ENCODE measurements at regions not wholly inside any gene's neighbourhood (a gene's known extent, or its start where the extent isn't known, plus 50 kb on each side); places are given as distances from the start of the nearest gene placed in this dataset.

DNA sequence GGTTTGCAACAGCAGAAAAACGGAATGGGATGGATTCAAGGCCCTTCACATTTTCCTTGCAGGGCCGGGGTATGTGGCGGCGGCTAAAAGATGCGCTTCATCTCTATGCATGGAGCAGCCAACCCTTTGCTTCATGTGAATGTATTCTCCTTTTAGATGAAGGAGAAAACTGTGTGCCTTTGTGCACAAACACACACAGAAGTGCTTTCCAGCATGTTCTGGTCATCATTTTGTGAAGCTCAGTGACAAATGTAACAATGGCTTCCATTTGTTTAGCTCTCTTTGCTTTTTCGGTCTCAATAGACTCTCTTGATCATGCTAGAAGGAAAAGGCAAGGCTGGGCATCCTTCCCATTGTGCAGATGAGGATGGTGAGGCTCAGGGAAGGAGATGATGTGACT, 161.7 kb upstream of the MKI67 start:
- ChIA-PET POLR2A (no interaction called here), CTCF (no interaction called here)
- Histone ChIP-seq H4K20me1 (replicated peaks; ENCODE audit: control insufficient read depth, extremely low read depth, insufficient read depth, low read length) (no peaks in the 10 kb centered on the region), H3K4me3 (replicated peaks in 1 of 3; ENCODE audit: insufficient read depth in 1 of 3, low read depth in 1 of 3, low read length in 3 of 3) (no peak overlapping the region), H3K9me3 (replicated peaks; ENCODE audit: control insufficient read depth, insufficient read depth, low read length) (no peaks in the 10 kb centered on the region), H3K9ac (replicated peaks; ENCODE audit: extremely low read depth, insufficient read depth, low read length) (no peak overlapping the region), H3K4me1 (ENCODE audit: control insufficient read depth, extremely low read depth, insufficient read depth, low read length) (no peaks in the 10 kb centered on the region), H3K9me1 (replicated peaks; ENCODE audit: control insufficient read depth, extremely low read depth, insufficient read depth, low read length) (no peaks in the 10 kb centered on the region), H3K27ac (ENCODE audit: insufficient read depth, low read depth, low read length) (no peak overlapping the region), H3K4me2 (ENCODE audit: insufficient read depth, low read length) (no peak overlapping the region), H3K79me2 (ENCODE audit: control insufficient read depth, insufficient read depth, low read length) (no peaks in the 10 kb centered on the region), H2AFZ (ENCODE audit: low read depth, low read length) (no peak overlapping the region), H3K27me3 (ENCODE audit: control insufficient read depth in 2 of 2, insufficient read depth in 2 of 2, low read length in 2 of 2) (peaks cover 2 to 14% of the 10 kb centered on the region in 2 experiments), H3K36me3 (ENCODE audit: control insufficient read depth in 2 of 2, extremely low read depth in 1 of 2, insufficient read depth in 2 of 2, low read length in 2 of 2) (no peaks in the 10 kb centered on the region)
- TF ChIP-seq MYC (IDR thresholded peaks at IDR 0.05; ENCODE audit: low read depth, low read length), result no peak
- TF ChIP-seq JUN (IDR thresholded peaks at IDR 0.05; ENCODE audit: borderline replicate concordance, insufficient read depth, insufficient read length, low read depth), result no peak
- TF ChIP-seq, protein P1, sequence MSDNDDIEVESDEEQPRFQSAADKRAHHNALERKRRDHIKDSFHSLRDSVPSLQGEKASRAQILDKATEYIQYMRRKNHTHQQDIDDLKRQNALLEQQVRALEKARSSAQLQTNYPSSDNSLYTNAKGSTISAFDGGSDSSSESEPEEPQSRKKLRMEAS (IDR thresholded peaks at IDR 0.05; ENCODE audit: insufficient read depth, insufficient read length), result no peak
- TF ChIP-seq POLR2A (IDR thresholded peaks at IDR 0.05; ENCODE audit: low read depth, low read length), result no peak
- no peak for TF ChIP-seq EZH2 (IDR thresholded peaks at IDR 0.05; ENCODE audit: borderline replicate concordance, low read depth, low read length, severe bottlenecking)
- TF ChIP-seq FOS (IDR thresholded peaks at IDR 0.05; ENCODE audit: borderline replicate concordance, insufficient read depth, low read length), result no peak
- TF ChIP-seq, protein P2, sequence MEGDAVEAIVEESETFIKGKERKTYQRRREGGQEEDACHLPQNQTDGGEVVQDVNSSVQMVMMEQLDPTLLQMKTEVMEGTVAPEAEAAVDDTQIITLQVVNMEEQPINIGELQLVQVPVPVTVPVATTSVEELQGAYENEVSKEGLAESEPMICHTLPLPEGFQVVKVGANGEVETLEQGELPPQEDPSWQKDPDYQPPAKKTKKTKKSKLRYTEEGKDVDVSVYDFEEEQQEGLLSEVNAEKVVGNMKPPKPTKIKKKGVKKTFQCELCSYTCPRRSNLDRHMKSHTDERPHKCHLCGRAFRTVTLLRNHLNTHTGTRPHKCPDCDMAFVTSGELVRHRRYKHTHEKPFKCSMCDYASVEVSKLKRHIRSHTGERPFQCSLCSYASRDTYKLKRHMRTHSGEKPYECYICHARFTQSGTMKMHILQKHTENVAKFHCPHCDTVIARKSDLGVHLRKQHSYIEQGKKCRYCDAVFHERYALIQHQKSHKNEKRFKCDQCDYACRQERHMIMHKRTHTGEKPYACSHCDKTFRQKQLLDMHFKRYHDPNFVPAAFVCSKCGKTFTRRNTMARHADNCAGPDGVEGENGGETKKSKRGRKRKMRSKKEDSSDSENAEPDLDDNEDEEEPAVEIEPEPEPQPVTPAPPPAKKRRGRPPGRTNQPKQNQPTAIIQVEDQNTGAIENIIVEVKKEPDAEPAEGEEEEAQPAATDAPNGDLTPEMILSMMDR (IDR thresholded peaks at IDR 0.05; ENCODE audit: extremely low read depth in 1 of 2, insufficient read depth in 1 of 2, low read depth in 1 of 2, low read length in 2 of 2), result no peak
- intact Hi-C loops (cut with micrococcal nuclease) (no loop called here), dilution Hi-C loops (cut with MboI; ENCODE audit: extremely low pct_ligation_motif_present, low sequenced_read_pairs) (no loop called here)
- DNase-seq (ENCODE audit: low read depth, low spot score), result no peak
- BruUV-seq (replicated peaks), result no TSS peak
- FAIRE-seq, result no peak

- intact Hi-C loops (cut with micrococcal nuclease) (no loop called here), dilution Hi-C loops (cut with MboI; ENCODE audit: extremely low pct_ligation_motif_present, low sequenced_read_pairs) (no loop called here)
- no peak overlapping the region for H3K4me2 ChIP-seq (ENCODE audit: insufficient read depth, low read length)
- H3K27me3 ChIP-seq (ENCODE audit: control insufficient read depth in 2 of 2, insufficient read depth in 2 of 2, low read length in 2 of 2), result peaks cover 2 to 14% of the 10 kb centered on the region in 2 experiments
- no peaks in the 10 kb centered on the region for H3K4me1 ChIP-seq (ENCODE audit: control insufficient read depth, extremely low read depth, insufficient read depth, low read length)
- FAIRE-seq (no peak), DNase-seq (ENCODE audit: low read depth, low spot score) (no peak)
- TF ChIP-seq MYC (IDR thresholded peaks at IDR 0.05; ENCODE audit: low read depth, low read length), result no peak
- TF ChIP-seq POLR2A (IDR thresholded peaks at IDR 0.05; ENCODE audit: low read depth, low read length), result no peak
- TF ChIP-seq POLR2AphosphoS5 (IDR thresholded peaks at IDR 0.05; ENCODE audit: insufficient read depth, low read depth, low read length), result no peak
- TF ChIP-seq GATA2 (IDR thresholded peaks at IDR 0.05; ENCODE audit: insufficient read depth, insufficient read length, low read depth, low read length), result no peak
- TF ChIP-seq EZH2 (IDR thresholded peaks at IDR 0.05; ENCODE audit: borderline replicate concordance, low read depth, low read length, severe bottlenecking), result no peak
- no peak for TF ChIP-seq JUN (IDR thresholded peaks at IDR 0.05; ENCODE audit: borderline replicate concordance, insufficient read depth, insufficient read length, low read depth)
- TF ChIP-seq, protein P2 (IDR thresholded peaks at IDR 0.05; ENCODE audit: extremely low read depth in 1 of 2, insufficient read depth in 1 of 2, low read depth in 1 of 2, low read length in 2 of 2), result no peak
- no peaks in the 10 kb centered on the region for H4K20me1 ChIP-seq (replicated peaks; ENCODE audit: control insufficient read depth, extremely low read depth, insufficient read depth, low read length)
- H3K27ac ChIP-seq (ENCODE audit: insufficient read depth, low read depth, low read length), result no peak overlapping the region
- no peaks in the 10 kb centered on the region for H3K79me2 ChIP-seq (ENCODE audit: control insufficient read depth, insufficient read depth, low read length)
- POLR2A ChIA-PET, result no interaction called here
- no TSS peak for BruUV-seq (replicated peaks)
- no peaks in the 10 kb centered on the region for H3K9me1 ChIP-seq (replicated peaks; ENCODE audit: control insufficient read depth, extremely low read depth, insufficient read depth, low read length)
- CTCF ChIA-PET, result no interaction called here
- H3K9ac ChIP-seq (replicated peaks; ENCODE audit: extremely low read depth, insufficient read depth, low read length), result no peak overlapping the region
- H2AFZ ChIP-seq (ENCODE audit: low read depth, low read length), result no peak overlapping the region
- H3K36me3 ChIP-seq (ENCODE audit: control insufficient read depth in 2 of 2, extremely low read depth in 1 of 2, insufficient read depth in 2 of 2, low read length in 2 of 2), result no peaks in the 10 kb centered on the region
- no peaks in the 10 kb centered on the region for H3K9me3 ChIP-seq (replicated peaks; ENCODE audit: control insufficient read depth, insufficient read depth, low read length)
- no peak overlapping the region for H3K4me3 ChIP-seq (replicated peaks in 1 of 3; ENCODE audit: insufficient read depth in 1 of 3, low read depth in 1 of 3, low read length in 3 of 3)
Measured at GRCh38 chr10:128289621-128290020, 163.4 kb upstream of the MKI67 start.
